ENCODE measurements at regions not wholly inside any gene's neighbourhood (a gene's known extent, or its start where the extent isn't known, plus 50 kb on each side); places are given as distances from the start of the nearest gene placed in this dataset.

- TF ChIP-seq USF1 (IDR thresholded peaks at IDR 0.05): no peak
- no peak for TF ChIP-seq FOXM1 (IDR thresholded peaks at IDR 0.05; ENCODE audit: borderline replicate concordance, low read depth)
- TF ChIP-seq EP300 (IDR thresholded peaks at IDR 0.05; ENCODE audit: borderline replicate concordance): no peak
- no peak for TF ChIP-seq TEAD4 (IDR thresholded peaks at IDR 0.05)
- no peak for TF ChIP-seq TCF12 (IDR thresholded peaks at IDR 0.05; ENCODE audit: low read depth)
- no peak for TF ChIP-seq ZBTB7A (IDR thresholded peaks at IDR 0.05; ENCODE audit: low read depth)
- TF ChIP-seq EGR1 (IDR thresholded peaks at IDR 0.05): no peak
- no peak for TF ChIP-seq CREB1 (IDR thresholded peaks at IDR 0.05; ENCODE audit: low read depth)
- TF ChIP-seq YY1 (IDR thresholded peaks at IDR 0.05; ENCODE audit: low read depth): no peak
- TF ChIP-seq REST (IDR thresholded peaks at IDR 0.05; ENCODE audit: low read depth): no peak
- no peak for TF ChIP-seq TAF1 (IDR thresholded peaks at IDR 0.05; ENCODE audit: low read depth)
Observed at GRCh38 chr4:71635139-71635748, 148.6 kb downstream of the GC start.

GRCh38 chr4:71634364-71634763 lies 149.5 kb downstream of the GC start:
- TF ChIP-seq TCF12 (IDR thresholded peaks at IDR 0.05; ENCODE audit: low read depth) (no peak), CEBPB (IDR thresholded peaks at IDR 0.05) (no peak), EGR1 (IDR thresholded peaks at IDR 0.05) (no peak), NFIC (IDR thresholded peaks at IDR 0.05) (no peak), YY1 (IDR thresholded peaks at IDR 0.05; ENCODE audit: low read depth) (no peak), MAX (IDR thresholded peaks at IDR 0.05) (no peak), FOXM1 (IDR thresholded peaks at IDR 0.05; ENCODE audit: borderline replicate concordance, low read depth) (no peak), RAD21 (IDR thresholded peaks at IDR 0.05; ENCODE audit: low read depth) (no peak), EP300 (IDR thresholded peaks at IDR 0.05; ENCODE audit: borderline replicate concordance) (no peak), TEAD4 (IDR thresholded peaks at IDR 0.05) (no peak), ZBTB7A (IDR thresholded peaks at IDR 0.05; ENCODE audit: low read depth) (no peak), TAF1 (IDR thresholded peaks at IDR 0.05; ENCODE audit: low read depth) (no peak), USF1 (IDR thresholded peaks at IDR 0.05) (no peak)

- TF ChIP-seq FOXM1 (IDR thresholded peaks at IDR 0.05; ENCODE audit: borderline replicate concordance, low read depth) (no peak), CREB1 (IDR thresholded peaks at IDR 0.05; ENCODE audit: low read depth) (no peak), YY1 (IDR thresholded peaks at IDR 0.05; ENCODE audit: low read depth) (no peak), RAD21 (IDR thresholded peaks at IDR 0.05; ENCODE audit: low read depth) (no peak), USF1 (IDR thresholded peaks at IDR 0.05) (no peak), CEBPB (IDR thresholded peaks at IDR 0.05) (no peak), ZBTB7A (IDR thresholded peaks at IDR 0.05; ENCODE audit: low read depth) (no peak), TCF12 (IDR thresholded peaks at IDR 0.05; ENCODE audit: low read depth) (no peak), EGR1 (IDR thresholded peaks at IDR 0.05) (no peak), TAF1 (IDR thresholded peaks at IDR 0.05; ENCODE audit: low read depth) (no peak), MAX (IDR thresholded peaks at IDR 0.05) (no peak), TEAD4 (IDR thresholded peaks at IDR 0.05) (no peak), REST (IDR thresholded peaks at IDR 0.05; ENCODE audit: low read depth) (no peak), EP300 (IDR thresholded peaks at IDR 0.05; ENCODE audit: borderline replicate concordance) (no peak), NFIC (IDR thresholded peaks at IDR 0.05) (no peak)
Observed at GRCh38 chr4:71630803-71631202, 153.1 kb downstream of the GC start.

GRCh38 chr4:71625005-71625404 lies 158.9 kb downstream of the GC start:
- TF ChIP-seq TEAD4 (IDR thresholded peaks at IDR 0.05): no peak
- TF ChIP-seq USF1 (IDR thresholded peaks at IDR 0.05): no peak
- TF ChIP-seq ZBTB7A (IDR thresholded peaks at IDR 0.05; ENCODE audit: low read depth): no peak
- TF ChIP-seq RAD21 (IDR thresholded peaks at IDR 0.05; ENCODE audit: low read depth): no peak
- no peak for TF ChIP-seq TAF1 (IDR thresholded peaks at IDR 0.05; ENCODE audit: low read depth)
- no peak for TF ChIP-seq MAX (IDR thresholded peaks at IDR 0.05)
- no peak for TF ChIP-seq REST (IDR thresholded peaks at IDR 0.05; ENCODE audit: low read depth)
- TF ChIP-seq EP300 (IDR thresholded peaks at IDR 0.05; ENCODE audit: borderline replicate concordance): no peak
- no peak for TF ChIP-seq TCF12 (IDR thresholded peaks at IDR 0.05; ENCODE audit: low read depth)
